Left colon (tissue), 2 donors: ENCODE measurements at regions not wholly inside any gene's neighbourhood (a gene's known extent, or its start where the extent isn't known, plus 50 kb on each side); places are given as distances from the start of the nearest gene placed in this dataset.
"Not testable (repeated sequence)": the region's sequence is repeated elsewhere in the genome, so short reads cannot be mapped to it uniquely, and the experiment has no call there.

Source experiments
- ATAC-seq: fragments of 200-7000 bp; cut with Tn5 transposase; one replicate; pipeline ENCODE4 v1.9.1; 2020; ENCODE audit warnings: mild to moderate bottlenecking, moderate library complexity
- DNase-seq, 2 donors: peaks; one replicate each; pipeline ENCODE4 v3.0.0-alpha.2; 2020
- intact Hi-C, 2 donors: fragments of 100-400 bp; cut with DNase I in 1 of 2; cut with micrococcal nuclease in 1 of 2; formaldehyde crosslinking; loops; one replicate each; pipeline versions ENCODE4 v1.11.2 to v1.14.0; 2022; cut with DNase I, micrococcal nuclease
- donor health status: DM: no; HTN: no; CAD: no.
- donor health status: DM: yes; HTN: yes; CAD: no.

DNA sequence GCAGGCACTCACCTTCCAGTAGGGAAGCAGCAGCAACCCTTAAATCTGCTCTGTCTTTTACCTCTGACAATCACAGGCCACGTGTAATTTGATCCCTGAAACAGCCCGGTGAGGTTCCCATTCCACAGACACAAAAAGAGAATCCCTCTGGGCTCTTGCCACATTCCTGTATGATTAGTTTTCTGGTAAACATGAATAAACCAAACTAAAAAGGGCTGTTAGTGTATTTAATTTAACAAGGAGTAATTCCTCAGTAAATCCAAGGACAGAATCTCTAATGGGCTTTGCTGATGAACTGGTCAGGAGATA is 186.9 kb downstream of the FAM43A start:
- no peak for DNase-seq
- intact Hi-C loops: no loop called here
- no peak for ATAC-seq

DNA sequence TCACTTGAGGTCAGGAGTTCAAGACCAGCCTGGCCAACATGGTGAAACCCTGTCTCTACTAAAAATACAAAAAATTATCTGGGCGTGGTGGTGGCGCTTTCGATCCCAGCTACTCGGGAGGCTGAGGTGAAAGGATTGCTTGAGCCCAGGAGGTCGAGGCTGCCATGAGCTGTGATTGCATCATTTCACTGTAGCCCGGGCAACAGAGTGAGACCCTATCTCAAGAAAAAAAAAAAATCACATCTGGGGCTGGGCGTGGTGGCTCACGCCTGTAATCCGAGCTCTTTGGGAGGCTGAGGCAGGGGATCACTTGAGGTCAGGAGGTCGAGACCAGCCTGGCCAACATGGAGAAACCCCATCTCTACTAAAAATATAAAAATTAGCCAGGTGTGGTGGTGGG is 187.8 kb downstream of the FAM43A start:
- DNase-seq, ATAC-seq, intact Hi-C loops: not testable (repeated sequence)

DNA sequence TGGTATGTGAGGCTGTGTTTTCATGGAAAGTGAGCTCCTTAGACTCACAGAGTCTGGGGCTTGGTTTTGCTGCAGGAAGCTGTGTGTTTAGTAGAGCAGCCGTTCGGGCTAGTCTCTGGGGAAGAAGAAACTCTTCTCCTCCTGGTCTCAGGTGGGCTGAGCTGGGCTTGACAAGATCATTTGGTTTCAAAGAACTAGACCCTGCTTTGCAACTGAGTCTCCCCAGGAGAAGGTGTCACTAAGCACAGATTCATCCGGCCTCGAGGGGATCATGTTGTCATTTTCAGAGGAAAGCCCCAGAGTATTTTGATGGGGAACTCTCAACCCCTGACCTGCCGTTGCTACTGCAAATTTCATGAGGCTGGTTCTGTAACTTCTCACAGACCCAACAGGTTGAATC is 188.5 kb downstream of the FAM43A start:
- no peak for ATAC-seq
- intact Hi-C loops: no loop called here
- no peak for DNase-seq

DNA sequence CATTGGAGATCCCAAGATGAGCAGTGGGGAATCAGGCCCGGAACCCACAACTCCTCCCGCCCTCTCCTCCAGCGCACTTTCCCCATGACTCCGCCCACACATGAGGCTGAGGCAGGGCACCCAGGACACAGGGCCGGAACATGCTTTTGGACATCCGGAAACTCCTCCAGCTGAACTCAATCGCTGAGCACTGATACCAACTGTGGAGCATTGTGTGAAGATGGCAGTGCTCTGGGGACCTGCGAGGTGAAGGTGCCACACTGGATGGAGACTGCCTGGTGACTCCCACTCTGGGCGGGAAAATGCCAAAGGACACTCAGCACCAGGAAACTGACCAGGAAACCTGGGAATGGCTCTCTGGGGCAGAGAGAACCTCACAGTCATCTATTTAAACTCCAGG is 189.1 kb downstream of the FAM43A start:
- ATAC-seq: no peak
- intact Hi-C loops: no loop called here
- DNase-seq: no peak

DNA sequence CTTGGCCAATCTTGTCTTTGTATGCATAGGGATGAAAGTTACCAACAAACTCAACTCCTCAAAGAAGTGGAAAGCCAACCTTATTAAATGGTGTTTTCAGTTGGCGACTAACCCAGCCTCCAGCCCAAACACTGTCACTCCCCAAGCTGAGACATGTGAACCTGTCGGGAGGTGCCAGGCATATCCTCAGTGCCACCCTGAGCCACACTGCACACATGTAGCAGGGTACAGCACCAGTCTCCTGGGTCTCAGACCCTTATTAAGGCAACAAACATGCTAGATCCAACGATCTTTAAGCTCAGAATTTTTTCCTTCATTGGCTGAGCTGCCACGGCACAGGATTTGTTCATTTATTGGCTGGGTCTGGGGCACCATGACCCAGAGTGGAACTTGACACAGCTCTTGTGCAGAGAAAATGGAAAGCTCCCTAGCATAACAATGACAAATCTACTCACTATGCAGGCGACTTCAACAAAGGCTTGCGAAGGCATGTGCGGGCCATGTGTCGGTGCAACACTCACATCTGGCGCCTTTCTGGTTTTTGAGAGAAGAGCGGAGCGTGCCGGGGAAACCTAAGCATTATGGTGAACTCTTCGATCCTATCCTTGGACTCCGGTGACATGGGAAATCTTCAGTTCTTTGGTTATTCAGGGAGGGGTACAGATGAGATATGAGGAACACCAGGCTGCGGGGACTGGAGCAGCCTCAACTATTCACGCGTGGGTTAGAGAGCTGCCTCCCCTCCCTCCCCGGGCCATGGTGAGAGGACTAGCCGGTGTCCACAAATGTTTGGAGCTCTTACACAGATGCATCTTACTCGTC is 190.1 kb downstream of the FAM43A start:
- DNase-seq: no peak
- intact Hi-C loops: no loop called here
- no peak for ATAC-seq

DNA sequence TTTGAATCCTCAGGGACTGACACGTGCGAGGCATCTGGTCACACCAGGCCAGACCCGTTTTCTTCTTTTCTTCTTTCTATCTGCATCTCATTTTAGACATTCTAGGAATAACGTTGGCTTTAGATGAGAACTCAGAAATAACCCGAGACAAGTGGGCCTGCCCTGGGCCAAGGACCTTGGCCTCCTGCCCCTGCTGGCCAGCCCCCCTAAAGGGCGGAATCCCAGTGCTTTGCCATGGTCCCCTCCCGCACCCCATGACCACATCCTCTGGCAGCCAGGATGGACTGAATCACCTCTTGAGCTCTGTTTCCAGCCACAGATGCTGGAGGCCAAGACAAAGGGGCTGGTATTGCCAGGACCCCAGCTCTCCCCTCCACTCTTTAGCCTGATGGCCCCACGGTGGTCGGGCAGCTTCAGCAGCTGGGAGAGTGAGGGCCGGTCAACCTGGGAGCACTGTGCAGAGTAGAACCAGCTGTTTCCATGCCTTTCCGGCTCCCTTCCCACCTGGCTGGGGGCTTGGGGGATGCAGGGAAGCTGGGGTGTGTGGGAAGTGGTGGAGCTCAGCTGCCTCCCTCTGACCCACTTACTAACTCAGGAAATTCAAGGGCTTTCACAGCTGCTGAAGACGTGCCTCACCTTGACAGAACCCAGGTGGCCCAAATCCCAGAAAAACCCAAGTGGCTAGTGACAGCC is 190.9 kb downstream of the FAM43A start:
- intact Hi-C loops: no loop called here
- no peak for DNase-seq
- no peak for ATAC-seq

DNA sequence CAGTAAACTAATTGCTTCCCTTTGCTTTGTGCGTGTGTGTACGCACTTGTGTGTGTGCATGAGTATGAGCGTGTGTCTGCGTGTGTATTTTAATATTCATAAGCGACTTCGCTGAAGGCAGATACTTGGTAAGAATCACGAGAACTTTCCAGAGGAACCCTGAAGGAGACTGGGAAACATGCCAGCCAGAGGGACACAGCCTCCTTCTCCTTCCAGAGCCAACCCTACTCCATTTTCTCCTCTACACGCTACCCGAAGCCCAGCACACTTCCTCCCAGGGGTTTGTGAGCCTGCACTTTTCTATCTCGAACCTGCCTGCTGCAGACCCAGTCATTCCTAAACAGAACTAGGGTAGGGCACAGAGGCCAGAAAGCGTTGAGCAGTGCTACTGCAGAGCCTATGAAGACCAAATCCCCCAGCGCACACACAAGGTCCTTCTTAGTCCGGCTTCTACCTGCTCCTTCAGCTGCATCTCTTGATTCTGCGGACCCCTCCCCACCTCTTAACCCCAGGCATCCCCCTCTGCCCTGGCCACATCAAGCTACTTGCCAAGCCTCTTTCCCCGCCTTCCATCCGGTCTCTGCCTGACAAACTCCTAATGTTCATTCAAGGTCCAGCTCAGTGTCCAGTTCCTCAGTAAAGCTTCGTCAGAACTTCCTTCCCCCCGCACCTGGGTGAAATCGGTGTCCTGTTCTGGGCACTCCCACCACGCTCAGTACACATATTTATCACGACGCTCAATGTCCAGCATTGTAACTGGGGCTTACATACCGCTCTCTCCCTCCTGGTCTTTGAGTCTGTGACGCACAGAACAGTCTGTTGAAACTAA is 191.8 kb downstream of the FAM43A start:
- intact Hi-C loops: no loop called here
- DNase-seq (no peak), ATAC-seq (no peak)

DNA sequence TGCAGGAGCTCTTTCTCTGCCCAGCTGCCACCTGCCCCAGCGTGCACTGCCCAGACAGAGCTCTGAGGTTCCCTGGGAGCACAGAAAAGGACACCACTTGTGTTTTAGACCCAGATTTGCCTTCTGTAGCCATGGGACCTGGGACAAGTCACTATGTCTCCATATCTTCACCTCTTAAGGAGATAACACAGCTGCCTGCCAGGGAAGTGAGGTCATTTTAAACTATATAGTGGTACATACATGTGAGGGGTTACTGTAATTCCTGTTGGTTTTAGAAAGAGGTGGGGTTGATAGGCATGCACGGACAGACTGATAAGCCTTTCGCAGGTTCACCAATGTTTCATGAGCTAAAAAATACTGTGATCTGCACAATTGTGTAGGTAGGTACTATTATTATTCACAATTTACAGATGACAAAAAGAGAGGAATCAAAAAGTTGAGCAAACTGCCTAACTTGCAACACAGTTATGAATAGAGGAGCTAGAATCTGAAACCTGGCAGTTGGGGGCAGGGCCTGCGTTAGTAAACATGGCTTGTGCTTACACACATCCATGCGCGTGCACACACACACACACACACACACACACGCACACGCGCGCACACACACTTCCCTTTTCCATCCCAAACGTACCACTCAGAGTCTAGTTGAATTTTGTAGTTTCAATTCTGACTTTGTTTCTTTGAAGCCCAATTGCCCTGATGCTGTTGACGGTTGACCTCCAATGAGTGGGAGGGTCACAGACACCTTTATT is 193.6 kb downstream of the FAM43A start:
- intact Hi-C loops: no loop called here
- DNase-seq (peak in 1 of 2 donors; percentile 41), ATAC-seq (no peak)

DNA sequence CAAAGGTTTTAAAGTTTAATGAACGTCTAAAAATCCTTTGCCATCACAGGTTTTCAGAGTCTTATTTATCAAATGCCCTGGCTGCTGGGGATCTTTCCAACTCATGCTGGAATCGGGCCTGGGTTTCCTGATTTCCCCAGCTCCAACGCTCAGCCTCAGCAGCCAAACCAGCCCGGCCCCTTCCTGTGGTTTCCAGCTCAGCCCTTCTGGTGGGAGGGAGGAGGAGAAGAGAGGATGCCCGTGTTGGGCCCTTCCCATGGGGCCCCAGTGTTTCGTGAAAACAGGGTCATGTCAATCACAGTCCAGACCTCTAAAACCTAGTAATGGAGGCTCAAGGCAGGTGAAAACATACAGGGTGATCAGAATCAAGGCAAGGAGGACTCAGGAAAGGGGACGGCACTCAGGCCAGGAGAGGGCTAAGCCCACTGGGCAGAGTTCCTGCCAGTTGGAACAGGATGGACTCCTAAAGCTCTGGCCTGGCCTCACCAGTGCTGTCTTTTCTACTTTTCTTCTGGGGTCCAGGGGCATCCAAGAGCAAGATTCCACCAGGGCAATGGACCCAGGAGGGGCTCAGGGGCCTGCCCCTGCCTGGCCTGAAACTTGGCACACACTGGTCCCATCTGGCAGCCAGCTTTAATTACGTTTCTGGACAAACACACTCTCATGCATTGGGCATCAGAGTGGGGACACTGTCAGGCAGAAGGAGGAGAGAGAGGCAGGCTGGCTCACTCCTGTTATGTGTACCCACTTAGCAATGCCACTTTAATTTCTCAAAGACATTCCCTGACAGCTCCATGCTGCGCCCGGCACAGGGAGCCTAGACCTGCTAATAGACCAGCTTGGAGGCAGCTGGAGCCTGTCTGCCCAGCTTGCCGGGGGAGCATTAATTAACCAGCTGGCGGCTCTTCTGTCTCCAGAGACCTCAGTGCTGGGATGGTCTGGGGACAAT is 194.6 kb downstream of the FAM43A start:
- no peak for DNase-seq
- intact Hi-C loops: no loop called here
- ATAC-seq: peak; percentile 33

DNA sequence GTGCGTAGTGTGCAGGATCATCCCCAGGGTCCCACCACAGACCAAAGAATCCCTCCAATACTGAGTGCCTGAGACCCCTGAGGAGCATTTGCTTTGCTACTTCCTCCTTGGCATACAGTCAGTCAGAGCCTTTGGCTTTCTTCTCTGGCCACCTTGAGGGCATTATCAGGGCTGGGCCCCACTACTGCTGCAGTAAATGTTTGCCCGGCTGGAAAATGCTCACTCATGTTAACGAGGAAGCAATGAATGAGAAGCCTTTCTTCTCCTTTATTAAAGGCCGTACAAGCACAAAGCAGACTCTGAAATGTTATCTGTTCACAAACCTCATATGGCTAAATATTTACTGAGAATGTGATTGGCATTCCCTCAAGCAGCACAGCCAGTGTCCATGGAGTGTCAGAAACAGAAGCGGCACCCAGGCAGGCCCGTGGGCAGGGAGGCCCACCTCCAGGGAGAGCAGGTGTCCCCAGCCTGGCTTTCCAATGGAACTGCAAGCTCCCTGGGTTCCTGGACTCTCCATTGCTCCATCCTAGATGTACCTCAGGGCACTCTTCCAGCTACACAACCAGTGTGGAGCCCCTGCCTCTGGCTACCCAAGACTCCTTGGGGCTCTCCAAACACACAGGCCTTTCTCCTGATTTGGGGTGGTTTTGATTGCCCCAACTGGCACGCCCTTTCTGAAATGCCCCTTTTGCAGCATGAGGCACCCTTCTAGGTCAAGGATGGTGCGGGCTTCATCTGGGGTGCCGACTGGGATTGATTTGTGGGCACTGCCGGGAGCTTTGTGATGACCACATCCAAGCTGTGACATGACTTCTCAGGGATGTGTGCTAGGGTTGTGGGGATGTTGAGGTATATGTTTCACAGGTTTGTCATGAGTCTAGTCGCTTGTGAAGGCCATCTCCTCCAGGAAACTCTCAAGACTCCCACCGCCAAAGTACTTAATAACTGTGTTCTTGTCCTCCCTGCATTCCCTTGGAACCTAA is 195.6 kb downstream of the FAM43A start:
- DNase-seq (peak in 1 of 2 donors; percentile 62), ATAC-seq (peak; percentile 93)
- intact Hi-C loops: no loop called here

DNA sequence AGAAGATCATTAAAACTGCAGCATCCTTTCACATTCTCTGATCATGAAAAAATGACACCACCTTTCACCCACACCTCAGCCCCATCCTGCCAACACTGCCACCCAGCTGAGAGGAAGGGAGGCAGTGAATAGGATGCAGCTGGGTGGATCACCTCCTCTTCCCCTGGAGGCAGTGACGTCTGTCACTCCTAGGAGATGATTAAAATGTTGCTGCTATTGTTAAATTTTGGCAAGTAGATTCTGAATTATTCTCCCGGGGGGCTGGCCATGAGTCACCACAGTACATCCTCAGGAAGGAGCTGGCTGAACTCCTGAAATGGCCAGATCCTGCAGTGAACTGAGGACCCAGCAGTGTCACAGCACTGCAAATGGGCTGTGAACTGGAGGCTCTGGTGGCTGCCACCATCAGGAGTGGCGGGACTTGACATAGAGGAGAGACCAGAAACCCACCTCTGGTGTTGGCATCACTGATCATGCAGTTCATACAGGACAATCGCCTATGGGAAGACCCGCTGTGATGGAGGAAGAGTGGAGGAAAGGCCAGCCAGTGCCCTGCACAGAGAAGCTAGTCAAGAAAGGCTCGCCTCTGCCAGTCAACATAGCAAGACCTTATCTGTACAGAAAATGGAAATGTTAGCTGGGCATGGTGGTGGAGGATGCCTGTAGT is 199.1 kb downstream of the FAM43A start:
- ATAC-seq: no peak

DNA sequence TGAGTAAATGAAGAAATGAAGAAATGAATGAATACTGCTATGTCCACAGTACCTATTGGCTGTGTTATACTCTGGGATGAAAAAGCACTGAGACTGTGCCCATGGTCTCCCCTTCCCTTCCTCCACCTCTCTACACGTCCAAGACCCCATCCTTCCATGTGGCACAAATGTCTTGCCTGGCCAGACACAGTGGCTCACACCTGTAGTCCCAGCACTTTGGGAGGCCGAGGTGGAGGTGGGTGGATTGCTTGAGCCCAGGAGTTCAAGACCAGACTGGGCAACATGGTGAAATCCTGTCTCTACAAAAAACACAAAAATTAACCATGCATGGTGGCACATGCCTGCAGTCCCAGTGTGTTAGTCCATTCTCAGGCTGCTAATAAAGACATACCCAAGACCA is 200.1 kb downstream of the FAM43A start:
- intact Hi-C loops: no loop called here
- DNase-seq (no peak), ATAC-seq (no peak)

More for the DNA sequence above, 199.1 kb downstream of the FAM43A start:
- no peak for DNase-seq
- intact Hi-C loops: no loop called here

DNA sequence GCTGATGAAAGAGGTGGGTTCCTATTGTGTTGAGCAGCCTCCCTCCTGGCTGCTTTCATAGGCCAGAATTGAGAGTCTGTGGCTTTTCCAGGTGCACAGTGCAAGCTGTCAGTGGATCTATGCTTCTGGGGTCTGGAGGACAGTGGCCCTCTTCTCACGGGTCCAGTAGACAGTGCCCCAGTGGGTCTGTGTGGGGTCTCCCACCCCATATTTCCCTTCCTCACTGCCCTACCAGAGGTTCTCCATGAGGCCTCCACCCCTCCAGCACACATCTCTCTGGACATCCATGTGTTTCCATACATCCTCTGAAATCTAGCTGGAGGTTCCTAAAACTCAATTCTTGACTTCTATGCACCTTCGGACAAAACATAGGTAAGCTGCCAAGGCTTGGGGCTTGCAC is 201.2 kb downstream of the FAM43A start:
- no peak for ATAC-seq
- DNase-seq: no peak
- intact Hi-C loops: no loop called here

DNA sequence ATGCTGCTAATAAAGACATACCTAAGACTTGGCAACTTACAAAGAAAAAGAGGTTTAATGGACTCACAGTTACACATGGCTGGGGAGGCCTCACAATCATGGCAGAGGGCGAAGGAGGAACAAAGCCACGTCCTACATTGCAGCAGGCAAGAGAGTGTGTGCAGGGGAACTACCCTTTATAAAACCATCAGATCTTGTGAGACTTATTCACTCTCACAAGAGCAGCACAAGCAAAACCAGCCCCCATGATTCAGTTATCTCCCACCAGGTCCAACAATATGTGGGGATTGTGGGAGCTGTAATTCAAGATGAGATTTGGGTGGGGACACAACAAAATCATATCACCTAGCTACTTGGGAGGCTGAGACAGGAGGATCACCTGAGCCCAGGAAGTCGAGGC is 202.4 kb downstream of the FAM43A start:
- intact Hi-C loops, ATAC-seq, DNase-seq: not testable (repeated sequence)

DNA sequence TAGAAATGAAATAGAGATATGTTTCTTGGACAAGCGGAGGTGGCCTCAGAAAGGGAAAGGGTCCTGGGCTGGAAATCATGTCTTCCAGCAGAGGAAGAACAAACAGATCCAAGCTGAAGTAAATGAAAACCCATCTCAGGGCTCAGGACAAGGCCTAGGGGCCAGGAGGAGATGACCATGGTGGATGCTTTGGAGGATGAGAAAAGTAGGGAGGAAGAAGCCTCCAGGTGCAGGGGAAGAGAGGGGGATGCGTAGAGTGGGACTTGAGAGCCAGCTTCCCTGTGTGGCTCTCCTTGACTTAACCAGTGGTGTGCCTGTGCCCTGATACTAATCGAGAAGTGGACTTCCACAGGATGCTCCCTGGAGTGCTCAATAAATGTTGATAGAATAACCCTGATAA is 203.2 kb downstream of the FAM43A start:
- intact Hi-C loops: no loop called here
- no peak for ATAC-seq
- DNase-seq: no peak

DNA sequence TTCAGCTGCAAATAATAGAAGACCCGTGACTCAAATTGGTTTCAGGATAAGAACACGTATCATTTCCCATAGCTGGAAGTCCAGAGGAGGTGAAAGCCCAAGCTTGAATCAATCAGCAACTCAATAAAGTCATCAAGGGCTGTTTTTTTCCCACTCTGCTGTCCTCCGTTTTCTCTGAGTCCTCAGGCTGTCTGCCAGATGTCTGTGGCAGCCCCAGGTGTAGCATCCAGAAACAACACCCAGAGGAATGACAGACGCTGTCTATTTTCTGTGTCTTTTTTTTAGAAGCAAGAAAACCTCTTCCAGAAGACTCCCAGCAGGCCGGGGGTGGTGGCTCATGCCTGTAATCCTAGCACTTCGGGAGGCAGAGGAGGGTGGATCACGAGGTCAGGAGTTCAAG is 204.4 kb downstream of the FAM43A start:
- intact Hi-C loops: no loop called here
- DNase-seq (no peak), ATAC-seq (no peak)
